VCaP (cell line): ENCODE measurements at regions not wholly inside any gene's neighbourhood (a gene's known extent, or its start where the extent isn't known, plus 50 kb on each side); places are given as distances from the start of the nearest gene placed in this dataset.

Source experiments
- H3K27ac ChIP-seq: fragments of 450-650 bp; 2 replicates; pipeline ENCODE4 v1.5.1; 2017
- CTCF ChIP-seq: fragments of 450-650 bp; conservative IDR thresholded peaks from 2 replicates; pipeline ENCODE4 v1.5.1; 2017; ENCODE audit warnings: mild to moderate bottlenecking, moderate library complexity

GRCh38 chr10:36671607-36672006, 453.8 kb upstream of the ANKRD30A start:
- 0 out of 2 replicates have a peak overlapping the region, but pooled peaks have one; percentile 2 for H3K27ac ChIP-seq
- no peak for TF ChIP-seq CTCF

GRCh38 chr10:36670621-36671402, 454.6 kb upstream of the ANKRD30A start:
- TF ChIP-seq CTCF = no peak
- H3K27ac ChIP-seq = no peak overlapping the region

GRCh38 chr10:36669615-36670352, 455.6 kb upstream of the ANKRD30A start:
- no peak overlapping the region for H3K27ac ChIP-seq
- no peak for TF ChIP-seq CTCF

GRCh38 chr10:36666451-36666850, 458.9 kb upstream of the ANKRD30A start:
- no peak for TF ChIP-seq CTCF
- H3K27ac ChIP-seq = no peak overlapping the region

GRCh38 chr10:36662571-36662970, 462.8 kb upstream of the ANKRD30A start:
- H3K27ac ChIP-seq = peak overlapping the region; percentile 36
- TF ChIP-seq CTCF = no peak

- H3K27ac ChIP-seq = no peak overlapping the region
- no peak for TF ChIP-seq CTCF
These were observed 475.1 kb upstream of the ANKRD30A start for GRCh38 chr10:36650274-36650673.

- TF ChIP-seq CTCF = no peak
- H3K27ac ChIP-seq = no peak overlapping the region
These were observed 477.9 kb upstream of the ANKRD30A start for GRCh38 chr10:36647540-36647939.
